Body of pancreas (tissue), 4 donors: ENCODE measurements at regions not wholly inside any gene's neighbourhood (a gene's known extent, or its start where the extent isn't known, plus 50 kb on each side); places are given as distances from the start of the nearest gene placed in this dataset.

Experiments used
- ATAC-seq: fragments of 150-250 bp; one replicate; pipeline ENCODE4 v1.9.1; 2016
- DNase-seq, 4 donors: peaks; one replicate each; pipeline ENCODE4 v3.0.0-alpha.2; 2019
- H3K27ac ChIP-seq, 4 donors: fragments of 200-600 bp; sonication (generic); 1 replicate in 3 of 4; 2 replicates in 1 of 4; pipeline versions ENCODE4 v1.5.1 to v1.6.1; 2016 to 2019; ENCODE audit warnings: mild to moderate bottlenecking in 1 of 4, mixed read lengths in 1 of 4, moderate library complexity in 1 of 4
- H3K27me3 ChIP-seq, 2 donors: fragments of 200-600 bp; sonication (generic); one replicate each; pipeline ENCODE4 v1.6.0; 2016; ENCODE audit warnings: mild to moderate bottlenecking in 1 of 2
- H3K36me3 ChIP-seq, 2 donors: fragments of 200-600 bp; sonication (generic); replicated peaks in 1 of 2; 2 replicates each; pipeline ENCODE4 v1.5.1; 2016; ENCODE audit warnings: low read depth in 2 of 2; ENCODE audit not compliant: insufficient read depth in 1 of 2
- H3K4me1 ChIP-seq: fragments of 200-600 bp; sonication (generic); one replicate; pipeline ENCODE4 v1.6.0; 2016
- H3K4me3 ChIP-seq, 2 donors: fragments of 200-600 bp; sonication (generic); 1 replicate in 1 of 2; 2 replicates in 1 of 2; pipeline ENCODE4 v1.5.1; 2016 to 2019
- H3K9me3 ChIP-seq, 3 donors: fragments of 200-600 bp; sonication (generic); 1 replicate in 2 of 3; 2 replicates in 1 of 3; pipeline ENCODE4 v1.5.1; 2016
- CTCF ChIP-seq, 7 experiments: fragments of 450-650 bp in 4 of 7; fragments of 200-600 bp in 3 of 7; sonication (generic) in 3 of 7; IDR thresholded peaks; one replicate each; pipeline ENCODE4 v1.5.1; 2016 to 2019; ENCODE audit warnings: antibody characterized with exemption in 7 of 7
- POLR2A ChIP-seq, 3 donors: fragments of 450-650 bp; IDR thresholded peaks; one replicate each; pipeline ENCODE4 v1.6.1; 2016; ENCODE audit warnings: antibody characterized with exemption in 3 of 3, mild to moderate bottlenecking in 2 of 3
- WGBS, 2 donors: methylation state at CpG; one replicate each; pipeline ENCODE4 v1.1.5; 2017; 5-methylcytosine and 5-hydroxymethylcytosine counted together
- intact Hi-C: fragments of 100-400 bp; cut with DNase I; formaldehyde crosslinking; loops from one replicate; pipeline ENCODE4 v1.15.1; 2023

- Histone ChIP-seq H3K9me3 (no peaks in the 10 kb centered on the region), H3K4me1 (no peaks in the 10 kb centered on the region), H3K4me3 (no peak overlapping the region), H3K36me3 (no peaks in the 10 kb centered on the region), H3K27me3 (no peaks in the 10 kb centered on the region), H3K27ac (no peak overlapping the region)
- DNase-seq (no peak), ATAC-seq (no peak)
- TF ChIP-seq CTCF (IDR thresholded peaks at IDR 0.05) = no peak
- TF ChIP-seq POLR2A (IDR thresholded peaks at IDR 0.05) = no peak
- intact Hi-C loops = no loop called here
Measured at GRCh38 chr5:72040513-72040912, 66.8 kb upstream of the MAP1B start.

GRCh38 chr5:72041654-72042053 is 65.6 kb upstream of the MAP1B start:
- no peaks in the 10 kb centered on the region for H3K27me3 ChIP-seq
- H3K4me1 ChIP-seq = no peaks in the 10 kb centered on the region
- WGBS, 2 donors = 21 to 39% methylated on average over 2 of the region's 2 CpGs
- DNase-seq = no peak
- no peaks in the 10 kb centered on the region for H3K36me3 ChIP-seq
- H3K9me3 ChIP-seq = no peaks in the 10 kb centered on the region
- intact Hi-C loops = no loop called here
- no peak for TF ChIP-seq CTCF (IDR thresholded peaks at IDR 0.05)
- TF ChIP-seq POLR2A (IDR thresholded peaks at IDR 0.05) = no peak
- H3K4me3 ChIP-seq = no peak overlapping the region
- ATAC-seq = no peak
- no peak overlapping the region for H3K27ac ChIP-seq

- ATAC-seq = no peak
Measured at GRCh38 chr5:72042097-72042496, 65.2 kb upstream of the MAP1B start.

GRCh38 chr5:72045692-72046091 is 61.6 kb upstream of the MAP1B start:
- Histone ChIP-seq H3K9me3 (no peaks in the 10 kb centered on the region), H3K4me3 (no peak overlapping the region), H3K27ac (no peak overlapping the region), H3K4me1 (no peaks in the 10 kb centered on the region), H3K36me3 (no peaks in the 10 kb centered on the region), H3K27me3 (no peaks in the 10 kb centered on the region)
- TF ChIP-seq POLR2A (IDR thresholded peaks at IDR 0.05) = no peak
- no peak for TF ChIP-seq CTCF (IDR thresholded peaks at IDR 0.05)
- DNase-seq (no peak), ATAC-seq (no peak)
- 23 to 34% methylated on average over 1 of the region's 1 CpG for WGBS, 2 donors
- intact Hi-C loops = no loop called here

More at GRCh38 chr5:72042097-72042496, 65.2 kb upstream of the MAP1B start:
- Histone ChIP-seq H3K4me1 (no peaks in the 10 kb centered on the region), H3K9me3 (no peaks in the 10 kb centered on the region), H3K27ac (no peak overlapping the region), H3K36me3 (no peaks in the 10 kb centered on the region), H3K4me3 (no peak overlapping the region), H3K27me3 (no peaks in the 10 kb centered on the region)
- intact Hi-C loops = no loop called here
- 34 to 43% methylated on average over 1 of the region's 1 CpG for WGBS, 2 donors
- no peak for TF ChIP-seq POLR2A (IDR thresholded peaks at IDR 0.05)
- TF ChIP-seq CTCF (IDR thresholded peaks at IDR 0.05) = no peak
- DNase-seq = no peak

GRCh38 chr5:72046106-72046505 is 61.2 kb upstream of the MAP1B start:
- Histone ChIP-seq H3K27me3 (no peaks in the 10 kb centered on the region), H3K4me1 (no peaks in the 10 kb centered on the region), H3K9me3 (no peaks in the 10 kb centered on the region), H3K27ac (no peak overlapping the region), H3K36me3 (no peaks in the 10 kb centered on the region), H3K4me3 (no peak overlapping the region)
- no peak for TF ChIP-seq POLR2A (IDR thresholded peaks at IDR 0.05)
- no peak for TF ChIP-seq CTCF (IDR thresholded peaks at IDR 0.05)
- WGBS, 2 donors = 44 to 65% methylated on average over 1 of the region's 1 CpG
- intact Hi-C loops = no loop called here
- no peak for ATAC-seq
- no peak for DNase-seq
